Aorta (tissue), 5 donors: ENCODE measurements at regions not wholly inside any gene's neighbourhood (a gene's known extent, or its start where the extent isn't known, plus 50 kb on each side); places are given as distances from the start of the nearest gene placed in this dataset.

Experiments used
- ATAC-seq: fragments of 200-7000 bp; cut with Tn5 transposase; one replicate; pipeline ENCODE4 v1.9.1; 2022; ENCODE audit warnings: moderate library complexity; ENCODE audit not compliant: low FRiP score
- DNase-seq, 2 donors: peaks; one replicate each; pipeline ENCODE4 v3.0.0-alpha.2; 2020
- H3K27ac ChIP-seq, 2 donors: one replicate each; pipeline ENCODE4 v1.5.1; 2013; ENCODE audit warnings: low read length in 2 of 2, mild to moderate bottlenecking in 2 of 2, moderate library complexity in 2 of 2, control low read depth in 1 of 2, inconsistent platforms in 1 of 2, low read depth in 1 of 2
- H3K27me3 ChIP-seq, 2 donors: one replicate each; pipeline ENCODE4 v1.6.1; 2013; ENCODE audit warnings: control low read depth in 1 of 2, low read length in 1 of 2, mild to moderate bottlenecking in 1 of 2, moderate library complexity in 1 of 2; ENCODE audit not compliant: insufficient read depth in 2 of 2, control insufficient read depth in 1 of 2
- H3K36me3 ChIP-seq, 2 donors: one replicate each; pipeline ENCODE4 v1.6.1; 2013; ENCODE audit warnings: control low read depth in 1 of 2, low read length in 1 of 2, mild to moderate bottlenecking in 1 of 2; ENCODE audit not compliant: insufficient read depth in 2 of 2, control insufficient read depth in 1 of 2
- H3K4me1 ChIP-seq, 2 donors: one replicate each; pipeline ENCODE4 v1.6.1; 2013; ENCODE audit warnings: low read length in 2 of 2, control low read depth in 1 of 2, mild to moderate bottlenecking in 1 of 2, moderate library complexity in 1 of 2; ENCODE audit not compliant: insufficient read depth in 2 of 2, control insufficient read depth in 1 of 2
- H3K4me3 ChIP-seq, 2 donors: one replicate each; pipeline ENCODE4 v1.5.1; 2013; ENCODE audit warnings: low read length in 2 of 2, control low read depth in 1 of 2, mild to moderate bottlenecking in 1 of 2
- H3K9me3 ChIP-seq: one replicate; pipeline ENCODE4 v1.6.1; 2013; ENCODE audit warnings: mild to moderate bottlenecking, low read length; ENCODE audit not compliant: control insufficient read depth
- WGBS, 2 donors: extraction: QIAGEN DNeasy Blood & Tissue Kit; methylation state at CpG; one replicate each; pipeline ENCODE4 v1.1.7; 2013; 5-methylcytosine and 5-hydroxymethylcytosine counted together
- intact Hi-C, 2 donors: fragments of 100-400 bp; cut with DNase I; formaldehyde crosslinking; loops; one replicate each; pipeline versions ENCODE4 v1.14.2 to v1.15.0; 2022
- donor health status: healthy with polysubstance abuse.
- donor health status: Bipolar disorder and iron deficiency.
- donor health status: DM: no; HTN: no; CAD: no.
- donor health status: DM: no; HTN: no; CAD: no.
- donor health status: DM: yes; HTN: yes; CAD: no.

DNA sequence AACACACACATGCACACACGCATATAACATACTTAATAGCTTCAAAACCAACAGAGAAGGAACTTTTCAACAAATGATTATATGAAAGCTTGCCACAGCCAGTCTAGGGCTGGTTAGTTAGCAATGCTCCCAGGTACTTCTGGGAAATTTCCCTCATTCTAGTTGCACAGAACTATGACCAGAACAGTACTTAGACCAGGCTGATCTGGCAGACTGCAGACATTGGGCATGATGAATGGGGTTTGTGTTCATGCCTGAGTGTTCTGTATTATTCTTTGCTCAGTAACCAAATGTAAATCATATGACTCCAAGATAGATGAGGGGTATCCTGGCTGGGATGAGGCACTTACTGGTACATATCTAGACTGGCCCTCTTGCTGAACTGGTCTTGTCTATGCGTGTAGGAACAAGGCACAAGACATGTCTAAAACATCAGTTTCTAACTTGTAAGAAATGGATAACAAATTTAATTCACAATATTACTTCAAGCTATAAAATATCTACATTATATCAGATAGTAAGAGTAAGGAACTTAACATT, 50.3 kb upstream of the GEMIN8 start:
- H3K4me1 ChIP-seq: no peaks in the 10 kb centered on the region
- H3K4me3 ChIP-seq: no peak overlapping the region
- intact Hi-C loops: no loop called here
- no peaks in the 10 kb centered on the region for H3K27me3 ChIP-seq
- H3K9me3 ChIP-seq: no peaks in the 10 kb centered on the region
- H3K27ac ChIP-seq: no peak overlapping the region
- DNase-seq (no peak), ATAC-seq (no peak)
- WGBS, 2 donors: 29 to 57% methylated on average over 2 of the region's 2 CpGs
- H3K36me3 ChIP-seq: no peaks in the 10 kb centered on the region
